ENCODE measurements at regions not wholly inside any gene's neighbourhood (a gene's known extent, or its start where the extent isn't known, plus 50 kb on each side); places are given as distances from the start of the nearest gene placed in this dataset.
"Not testable (repeated sequence)": the region's sequence is repeated elsewhere in the genome, so short reads cannot be mapped to it uniquely, and the experiment has no call there.

- Histone ChIP-seq H3K36me3 (ENCODE audit: control insufficient read depth in 3 of 3, insufficient read depth in 2 of 3, low read depth in 1 of 3, low read length in 3 of 3) (no peaks in the 10 kb centered on the region), H3K9me3 (ENCODE audit: control insufficient read depth in 2 of 2, insufficient read depth in 1 of 2, low read depth in 1 of 2, low read length in 1 of 2) (no peaks in the 10 kb centered on the region), H3K4me1 (ENCODE audit: control insufficient read depth in 3 of 3, insufficient read depth in 2 of 3, low read depth in 1 of 3, low read length in 2 of 3) (no peaks in the 10 kb centered on the region), H3K27ac (ENCODE audit: low read depth in 1 of 3, low read length in 2 of 3) (no peak overlapping the region), H3K4me3 (ENCODE audit: low read depth in 1 of 3, low read length in 3 of 3) (no peak overlapping the region), H3K27me3 (ENCODE audit: control insufficient read depth in 3 of 3, insufficient read depth in 3 of 3, low read length in 3 of 3) (peaks cover 0 to 2% (median 0%) of the 10 kb centered on the region in 3 donors)
- DNase-seq (no peak), FAIRE-seq (no peak)
- WGBS, 3 donors = 71 to 84% (median 74%) methylated on average over 2 of the region's 2 CpGs
These were observed 366.9 kb upstream of the PPP2R3A start for GRCh38 chr3:135598597-135598996.

- not testable (repeated sequence) for DNase-seq; H3K9me3 ChIP-seq (ENCODE audit: control insufficient read depth in 2 of 2, insufficient read depth in 1 of 2, low read depth in 1 of 2, low read length in 1 of 2); H3K36me3 ChIP-seq (ENCODE audit: control insufficient read depth in 3 of 3, insufficient read depth in 2 of 3, low read depth in 1 of 3, low read length in 3 of 3); H3K4me1 ChIP-seq (ENCODE audit: control insufficient read depth in 3 of 3, insufficient read depth in 2 of 3, low read depth in 1 of 3, low read length in 2 of 3); FAIRE-seq; H3K4me3 ChIP-seq (ENCODE audit: low read depth in 1 of 3, low read length in 3 of 3); H3K27ac ChIP-seq (ENCODE audit: low read depth in 1 of 3, low read length in 2 of 3); H3K27me3 ChIP-seq (ENCODE audit: control insufficient read depth in 3 of 3, insufficient read depth in 3 of 3, low read length in 3 of 3)
- WGBS, 3 donors = 67 to 88% (median 75%) methylated on average over 8 to 10 of the region's 10 CpGs
These were observed 361.0 kb upstream of the PPP2R3A start for GRCh38 chr3:135604512-135604911.

GRCh38 chr3:135618123-135618522 lies 347.4 kb upstream of the PPP2R3A start:
- peaks cover 0 to 3% (median 0%) of the 10 kb centered on the region in 3 donors for H3K27me3 ChIP-seq (ENCODE audit: control insufficient read depth in 3 of 3, insufficient read depth in 3 of 3, low read length in 3 of 3)
- H3K36me3 ChIP-seq (ENCODE audit: control insufficient read depth in 3 of 3, insufficient read depth in 2 of 3, low read depth in 1 of 3, low read length in 3 of 3) = no peaks in the 10 kb centered on the region
- no peaks in the 10 kb centered on the region for H3K9me3 ChIP-seq (ENCODE audit: control insufficient read depth in 2 of 2, insufficient read depth in 1 of 2, low read depth in 1 of 2, low read length in 1 of 2)
- DNase-seq = no peak
- 77 to 81% (median 77%) methylated on average over 4 of the region's 4 CpGs for WGBS, 3 donors
- no peaks in the 10 kb centered on the region for H3K4me1 ChIP-seq (ENCODE audit: control insufficient read depth in 3 of 3, insufficient read depth in 2 of 3, low read depth in 1 of 3, low read length in 2 of 3)
- no peak overlapping the region for H3K27ac ChIP-seq (ENCODE audit: low read depth in 1 of 3, low read length in 2 of 3)
- H3K4me3 ChIP-seq (ENCODE audit: low read depth in 1 of 3, low read length in 3 of 3) = no peak overlapping the region
- no peak for FAIRE-seq

- WGBS, 3 donors = 69 to 75% (median 72%) methylated on average over 3 of the region's 3 CpGs
- H3K4me1 ChIP-seq (ENCODE audit: control insufficient read depth in 3 of 3, insufficient read depth in 2 of 3, low read depth in 1 of 3, low read length in 2 of 3) = no peaks in the 10 kb centered on the region
- FAIRE-seq = no peak
These were observed 344.2 kb upstream of the PPP2R3A start for GRCh38 chr3:135621184-135621920.

GRCh38 chr3:135622215-135622614 lies 343.3 kb upstream of the PPP2R3A start:
- 77 to 84% (median 77%) methylated on average over 2 of the region's 2 CpGs for WGBS, 3 donors

More at GRCh38 chr3:135621184-135621920, 344.2 kb upstream of the PPP2R3A start:
- Histone ChIP-seq H3K9me3 (ENCODE audit: control insufficient read depth in 2 of 2, insufficient read depth in 1 of 2, low read depth in 1 of 2, low read length in 1 of 2) (no peaks in the 10 kb centered on the region), H3K27ac (ENCODE audit: low read depth in 1 of 3, low read length in 2 of 3) (no peak overlapping the region), H3K4me3 (ENCODE audit: low read depth in 1 of 3, low read length in 3 of 3) (no peak overlapping the region), H3K27me3 (ENCODE audit: control insufficient read depth in 3 of 3, insufficient read depth in 3 of 3, low read length in 3 of 3) (peaks cover 0 to 3% (median 0%) of the 10 kb centered on the region in 3 donors), H3K36me3 (ENCODE audit: control insufficient read depth in 3 of 3, insufficient read depth in 2 of 3, low read depth in 1 of 3, low read length in 3 of 3) (no peaks in the 10 kb centered on the region)
- DNase-seq = no peak

DNA sequence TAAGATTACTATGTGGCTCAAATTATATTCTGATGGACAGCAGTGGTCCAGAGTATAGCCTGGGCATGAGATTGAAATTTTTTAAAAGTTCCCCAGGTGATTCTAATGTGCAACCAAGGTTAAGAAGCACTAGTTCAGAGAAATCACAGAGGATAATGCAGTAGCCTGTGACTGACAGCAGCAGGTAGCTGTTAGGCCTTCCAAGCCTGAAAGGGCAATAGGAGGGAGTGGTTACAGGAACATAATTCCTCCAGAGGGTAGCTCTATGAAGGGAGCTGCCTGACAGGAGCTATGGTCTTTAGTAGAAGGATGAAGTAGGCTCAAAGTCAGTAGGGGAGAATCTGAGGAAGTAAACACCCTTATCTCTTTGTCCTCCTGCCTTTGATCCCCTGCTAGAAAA lies 342.9 kb upstream of the PPP2R3A start:
- FAIRE-seq = no peak
- H3K4me1 ChIP-seq (ENCODE audit: control insufficient read depth in 3 of 3, insufficient read depth in 2 of 3, low read depth in 1 of 3, low read length in 2 of 3) = no peaks in the 10 kb centered on the region
- H3K4me3 ChIP-seq (ENCODE audit: low read depth in 1 of 3, low read length in 3 of 3) = no peak overlapping the region
- H3K27me3 ChIP-seq (ENCODE audit: control insufficient read depth in 3 of 3, insufficient read depth in 3 of 3, low read length in 3 of 3) = peaks cover 0 to 3% (median 0%) of the 10 kb centered on the region in 3 donors
- DNase-seq = no peak
- no peaks in the 10 kb centered on the region for H3K36me3 ChIP-seq (ENCODE audit: control insufficient read depth in 3 of 3, insufficient read depth in 2 of 3, low read depth in 1 of 3, low read length in 3 of 3)
- H3K9me3 ChIP-seq (ENCODE audit: control insufficient read depth in 2 of 2, insufficient read depth in 1 of 2, low read depth in 1 of 2, low read length in 1 of 2) = no peaks in the 10 kb centered on the region
- H3K27ac ChIP-seq (ENCODE audit: low read depth in 1 of 3, low read length in 2 of 3) = no peak overlapping the region

More at GRCh38 chr3:135622215-135622614, 343.3 kb upstream of the PPP2R3A start:
- FAIRE-seq (no peak), DNase-seq (no peak)
- Histone ChIP-seq H3K9me3 (ENCODE audit: control insufficient read depth in 2 of 2, insufficient read depth in 1 of 2, low read depth in 1 of 2, low read length in 1 of 2) (no peaks in the 10 kb centered on the region), H3K36me3 (ENCODE audit: control insufficient read depth in 3 of 3, insufficient read depth in 2 of 3, low read depth in 1 of 3, low read length in 3 of 3) (no peaks in the 10 kb centered on the region), H3K4me1 (ENCODE audit: control insufficient read depth in 3 of 3, insufficient read depth in 2 of 3, low read depth in 1 of 3, low read length in 2 of 3) (no peaks in the 10 kb centered on the region), H3K4me3 (ENCODE audit: low read depth in 1 of 3, low read length in 3 of 3) (no peak overlapping the region), H3K27me3 (ENCODE audit: control insufficient read depth in 3 of 3, insufficient read depth in 3 of 3, low read length in 3 of 3) (peaks cover 0 to 3% (median 0%) of the 10 kb centered on the region in 3 donors), H3K27ac (ENCODE audit: low read depth in 1 of 3, low read length in 2 of 3) (no peak overlapping the region)

GRCh38 chr3:135623558-135623957 lies 342.0 kb upstream of the PPP2R3A start:
- 61 to 76% (median 69%) methylated on average over 2 of the region's 2 CpGs for WGBS, 3 donors
- Histone ChIP-seq H3K9me3 (ENCODE audit: control insufficient read depth in 2 of 2, insufficient read depth in 1 of 2, low read depth in 1 of 2, low read length in 1 of 2) (no peaks in the 10 kb centered on the region), H3K27me3 (ENCODE audit: control insufficient read depth in 3 of 3, insufficient read depth in 3 of 3, low read length in 3 of 3) (peaks cover 0 to 3% (median 0%) of the 10 kb centered on the region in 3 donors), H3K4me3 (ENCODE audit: low read depth in 1 of 3, low read length in 3 of 3) (no peak overlapping the region), H3K36me3 (ENCODE audit: control insufficient read depth in 3 of 3, insufficient read depth in 2 of 3, low read depth in 1 of 3, low read length in 3 of 3) (no peaks in the 10 kb centered on the region), H3K27ac (ENCODE audit: low read depth in 1 of 3, low read length in 2 of 3) (no peak overlapping the region), H3K4me1 (ENCODE audit: control insufficient read depth in 3 of 3, insufficient read depth in 2 of 3, low read depth in 1 of 3, low read length in 2 of 3) (no peaks in the 10 kb centered on the region)
- DNase-seq = no peak
- FAIRE-seq = no peak

GRCh38 chr3:135627057-135627456 lies 338.5 kb upstream of the PPP2R3A start:
- Histone ChIP-seq H3K4me3 (ENCODE audit: low read depth in 1 of 3, low read length in 3 of 3) (no peak overlapping the region), H3K27ac (ENCODE audit: low read depth in 1 of 3, low read length in 2 of 3) (no peak overlapping the region), H3K9me3 (ENCODE audit: control insufficient read depth in 2 of 2, insufficient read depth in 1 of 2, low read depth in 1 of 2, low read length in 1 of 2) (no peaks in the 10 kb centered on the region), H3K27me3 (ENCODE audit: control insufficient read depth in 3 of 3, insufficient read depth in 3 of 3, low read length in 3 of 3) (peaks cover 0 to 3% (median 0%) of the 10 kb centered on the region in 3 donors), H3K4me1 (ENCODE audit: control insufficient read depth in 3 of 3, insufficient read depth in 2 of 3, low read depth in 1 of 3, low read length in 2 of 3) (no peaks in the 10 kb centered on the region), H3K36me3 (ENCODE audit: control insufficient read depth in 3 of 3, insufficient read depth in 2 of 3, low read depth in 1 of 3, low read length in 3 of 3) (no peaks in the 10 kb centered on the region)
- WGBS, 3 donors = 76 to 85% (median 82%) methylated on average over 4 of the region's 4 CpGs
- DNase-seq (no peak), FAIRE-seq (no peak)

All from small intestine (tissue), 7 donors.